ENCODE measurements at regions not wholly inside any gene's neighbourhood (a gene's known extent, or its start where the extent isn't known, plus 50 kb on each side); places are given as distances from the start of the nearest gene placed in this dataset.
A peak's percentile ranks its signal among the peaks of the same experiment; 100 is the strongest.
"Not testable (repeated sequence)": the region's sequence is repeated elsewhere in the genome, so short reads cannot be mapped to it uniquely, and the experiment has no call there.

GRCh38 chr16:65769055-65769465 is 597.4 kb upstream of the CDH5 start:
- peak; percentile 47 for DNase-seq (ENCODE audit: low read depth)

- DNase-seq (ENCODE audit: low read depth), result peak; percentile 18
Measured at GRCh38 chr16:65767125-65767524, 599.4 kb upstream of the CDH5 start.

- DNase-seq (ENCODE audit: low read depth), result no peak
Measured at GRCh38 chr16:65763640-65764305, 602.7 kb upstream of the CDH5 start.

- DNase-seq (ENCODE audit: low read depth), result no peak
Measured at GRCh38 chr16:65760874-65761273, 605.6 kb upstream of the CDH5 start.

- DNase-seq (ENCODE audit: low read depth), result no peak
Measured at GRCh38 chr16:65758620-65759019, 607.9 kb upstream of the CDH5 start.

GRCh38 chr16:65757064-65757463 is 609.4 kb upstream of the CDH5 start:
- no peak for DNase-seq (ENCODE audit: low read depth)

GRCh38 chr16:65756163-65756562 is 610.3 kb upstream of the CDH5 start:
- DNase-seq (ENCODE audit: low read depth), result no peak

- DNase-seq (ENCODE audit: low read depth), result no peak
Measured at GRCh38 chr16:65754820-65755691, 611.4 kb upstream of the CDH5 start.

GRCh38 chr16:65752522-65752844 is 614.0 kb upstream of the CDH5 start:
- DNase-seq (ENCODE audit: low read depth), result no peak

- no peak for DNase-seq (ENCODE audit: low read depth)
Measured at GRCh38 chr16:65751622-65752521, 614.6 kb upstream of the CDH5 start.

- no peak for DNase-seq (ENCODE audit: low read depth)
Measured at GRCh38 chr16:65749506-65749905, 617.0 kb upstream of the CDH5 start.

- DNase-seq (ENCODE audit: low read depth), result no peak
Measured at GRCh38 chr16:65746941-65747340, 619.5 kb upstream of the CDH5 start.

- DNase-seq (ENCODE audit: low read depth), result no peak
Measured at GRCh38 chr16:65745201-65745708, 621.2 kb upstream of the CDH5 start.

GRCh38 chr16:65744401-65744800 is 622.1 kb upstream of the CDH5 start:
- DNase-seq (ENCODE audit: low read depth), result peak; percentile 38

GRCh38 chr16:65743558-65743957 is 621.7 kb upstream of the CDH11 start:
- no peak for DNase-seq (ENCODE audit: low read depth)

- no peak for DNase-seq (ENCODE audit: low read depth)
Measured at GRCh38 chr16:65740711-65741110, 618.8 kb upstream of the CDH11 start.

GRCh38 chr16:65739518-65739917 is 617.7 kb upstream of the CDH11 start:
- DNase-seq (ENCODE audit: low read depth), result no peak

- no peak for DNase-seq (ENCODE audit: low read depth)
Measured at GRCh38 chr16:65737831-65738230, 616.0 kb upstream of the CDH11 start.

GRCh38 chr16:65735615-65736014 is 613.8 kb upstream of the CDH11 start:
- DNase-seq (ENCODE audit: low read depth), result not testable (repeated sequence)

GRCh38 chr16:65733721-65734120 is 611.9 kb upstream of the CDH11 start:
- no peak for DNase-seq (ENCODE audit: low read depth)

- DNase-seq (ENCODE audit: low read depth), result peak; percentile 64
Measured at GRCh38 chr16:65731833-65732232, 610.0 kb upstream of the CDH11 start.

- DNase-seq (ENCODE audit: low read depth), result no peak
Measured at GRCh38 chr16:65728652-65729051, 606.8 kb upstream of the CDH11 start.

All from M059J (cell line).